NCI-H446 (cell line): ENCODE measurements at regions not wholly inside any gene's neighbourhood (a gene's known extent, or its start where the extent isn't known, plus 50 kb on each side); places are given as distances from the start of the nearest gene placed in this dataset.
"Not testable (repeated sequence)": the region's sequence is repeated elsewhere in the genome, so short reads cannot be mapped to it uniquely, and the experiment has no call there.

ENCODE experiments used
- DNase-seq, 2 experiments: peaks; one replicate each; lab custom pipeline; 2025; lab: John Stamatoyannopoulos, UW

DNA sequence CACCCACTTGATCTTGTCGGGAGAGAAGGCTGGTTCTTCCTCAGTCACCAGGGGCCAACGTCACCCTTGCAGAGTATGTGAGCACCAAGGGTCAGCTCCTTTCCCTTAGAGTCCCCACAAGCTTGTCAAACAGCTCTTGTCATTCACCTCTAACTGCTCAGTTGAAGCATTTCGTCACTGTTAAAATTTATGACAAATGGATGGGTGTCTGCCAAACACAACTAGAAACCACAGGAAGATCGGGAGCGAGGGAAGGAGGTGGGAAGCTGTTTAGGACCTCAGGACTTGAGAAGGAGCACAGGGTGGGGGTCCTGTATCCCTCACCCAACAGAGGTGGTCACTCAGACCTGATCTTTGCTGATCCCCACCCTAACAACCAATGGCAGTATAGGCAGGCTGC is 373.3 kb upstream of the IGFBP3 start:
- no peak for DNase-seq

DNA sequence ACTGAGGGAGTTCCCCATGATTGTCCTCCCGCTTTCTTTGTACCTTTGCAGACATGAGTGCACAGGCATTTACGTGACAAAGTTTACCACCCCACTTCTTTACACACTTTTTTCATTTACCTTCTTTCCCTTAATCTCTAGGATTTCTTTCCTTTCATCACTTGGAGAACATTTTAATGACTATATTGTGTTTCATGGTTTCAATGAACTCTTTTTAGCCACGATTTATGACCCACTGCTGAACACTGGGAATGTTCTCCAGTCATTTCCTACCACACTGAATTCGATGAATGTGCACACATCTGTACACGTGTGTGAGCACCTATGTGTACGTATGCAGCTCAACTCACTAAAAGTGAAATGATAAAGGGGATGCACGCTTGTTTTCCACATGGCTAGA is 371.7 kb upstream of the IGFBP3 start:
- no peak for DNase-seq

DNA sequence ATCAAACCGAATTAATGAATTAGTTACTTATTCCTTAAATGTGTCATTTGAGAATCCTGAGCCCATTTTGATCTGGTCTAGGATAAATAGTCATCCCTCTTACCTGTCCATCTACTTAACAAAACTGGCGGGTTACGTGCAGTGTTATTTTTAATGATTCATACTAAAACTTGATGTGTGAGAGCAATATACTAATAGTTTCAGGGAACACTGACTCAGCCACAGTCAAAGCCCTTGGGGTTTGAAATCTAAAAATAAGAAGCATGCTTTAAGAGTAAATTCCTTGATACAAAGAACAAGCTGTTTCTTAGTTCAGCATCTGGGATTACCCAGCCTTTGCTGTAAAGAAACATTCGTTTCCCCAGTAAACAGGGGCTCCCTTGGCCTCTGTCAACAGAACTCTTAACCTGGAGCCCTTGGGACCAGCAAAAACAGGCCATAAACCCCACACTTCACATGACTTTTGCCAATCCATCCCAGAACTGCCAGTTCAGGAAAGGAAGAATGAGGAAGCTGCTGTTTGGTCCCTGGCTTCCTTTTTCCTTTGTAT is 370.6 kb upstream of the IGFBP3 start:
- no peak for DNase-seq

DNA sequence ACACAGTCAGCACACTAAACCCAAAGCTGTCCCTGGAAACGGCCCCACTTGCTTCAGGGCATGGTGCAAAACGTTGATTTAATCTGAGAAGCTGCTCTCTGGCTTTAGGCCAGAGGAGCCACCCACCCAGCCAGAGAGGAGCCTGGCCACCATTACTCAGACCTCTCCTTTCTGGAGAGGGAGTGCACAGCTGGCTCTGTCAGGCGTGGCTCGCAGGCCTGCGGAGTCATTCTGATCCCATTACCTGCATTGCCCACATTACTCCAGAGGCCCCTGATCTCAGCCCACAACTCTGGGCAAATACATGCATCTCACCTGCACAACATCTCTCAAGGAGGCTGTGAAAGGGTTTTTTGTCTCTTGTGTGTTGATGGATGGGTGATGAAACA is 370.0 kb upstream of the IGFBP3 start:
- DNase-seq: peak in 1 of 2 experiments; percentile 6

DNA sequence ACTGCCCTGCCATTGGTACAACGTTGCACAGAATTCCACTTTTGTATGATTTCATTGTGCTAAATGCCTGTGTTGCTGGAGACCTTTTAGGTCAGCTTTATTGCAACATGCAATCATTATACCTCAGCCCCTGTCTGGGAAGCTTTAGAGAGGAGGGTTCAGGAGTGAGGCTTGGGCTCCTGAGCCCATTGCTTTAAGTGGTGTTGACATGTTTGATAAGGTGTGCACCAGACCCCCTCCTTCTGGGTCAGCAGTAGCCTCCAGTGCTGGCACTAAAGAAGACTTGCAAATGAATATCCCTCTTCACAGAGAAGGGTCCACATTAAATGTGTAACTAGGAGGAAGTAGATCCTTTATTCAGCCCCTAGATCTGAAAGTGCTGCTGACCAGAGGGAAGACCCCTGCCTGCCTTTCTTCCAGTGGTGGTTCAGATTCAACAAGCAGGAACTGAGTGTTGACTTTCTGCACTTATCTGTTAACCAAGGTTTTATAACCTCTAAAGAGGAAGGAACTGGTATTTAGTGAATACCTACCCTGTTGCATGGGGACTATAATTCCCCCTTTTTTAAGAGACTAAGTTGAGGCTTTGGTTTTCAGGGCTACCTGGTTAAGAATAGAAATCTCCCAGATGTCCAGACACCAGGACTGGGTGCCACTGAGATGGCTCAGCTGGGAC is 369.4 kb upstream of the IGFBP3 start:
- DNase-seq: no peak

DNA sequence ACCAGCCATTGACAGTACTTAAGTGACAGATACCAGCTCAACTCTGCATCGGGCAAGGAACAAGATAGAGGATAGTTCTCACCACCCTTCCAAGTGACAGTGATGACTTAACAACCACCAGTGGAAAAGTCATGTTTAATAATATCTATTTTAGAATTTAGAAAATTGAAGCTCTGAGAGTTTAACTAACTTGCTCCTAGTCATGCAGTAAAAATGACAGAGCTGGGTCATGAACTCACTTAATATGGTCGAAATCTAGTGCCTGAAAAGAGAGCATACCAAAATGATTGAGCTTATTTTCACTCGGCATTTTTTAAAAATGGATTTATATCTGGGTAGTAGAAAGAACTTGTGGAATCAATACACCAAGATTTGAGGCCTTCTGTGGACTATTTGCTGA is 367.8 kb upstream of the IGFBP3 start:
- DNase-seq: no peak

DNA sequence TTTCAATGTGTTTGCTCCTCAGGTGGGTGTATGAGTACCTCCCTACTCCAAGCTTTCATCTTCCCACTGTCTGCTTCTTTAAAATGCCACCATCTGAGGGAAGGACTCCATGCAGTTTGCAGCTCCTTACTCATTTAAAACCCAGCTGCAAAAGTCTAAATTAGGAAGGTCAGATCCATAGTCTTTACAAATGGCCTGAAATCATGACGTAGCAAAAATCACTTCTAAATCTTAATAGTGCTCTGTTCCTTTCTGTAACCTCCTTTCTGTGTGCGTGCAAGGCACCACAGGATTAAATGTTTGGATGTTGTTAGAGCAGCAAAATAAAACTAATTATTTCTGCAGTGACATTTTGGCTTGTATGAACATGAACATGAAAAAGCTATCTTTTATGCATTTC is 366.9 kb upstream of the IGFBP3 start:
- no peak for DNase-seq

DNA sequence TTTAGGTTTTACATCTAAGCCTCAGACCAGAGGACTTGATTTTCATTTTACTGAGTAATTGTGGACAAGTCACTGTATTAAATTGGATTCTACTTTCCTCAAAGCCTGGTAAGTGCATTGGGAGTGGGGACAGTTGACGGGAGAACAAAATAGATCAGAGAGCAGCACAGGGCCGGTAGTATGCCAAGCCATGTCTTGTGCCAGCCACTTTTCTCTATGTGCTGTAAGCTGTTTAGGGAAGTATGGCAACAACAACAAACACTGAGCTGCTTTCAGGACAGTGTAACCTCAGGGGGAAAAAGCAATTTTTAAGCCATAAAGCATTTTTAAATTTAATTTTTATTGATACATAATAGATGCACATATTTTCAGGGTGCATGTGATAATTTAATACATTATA is 365.9 kb upstream of the IGFBP3 start:
- no peak for DNase-seq

DNA sequence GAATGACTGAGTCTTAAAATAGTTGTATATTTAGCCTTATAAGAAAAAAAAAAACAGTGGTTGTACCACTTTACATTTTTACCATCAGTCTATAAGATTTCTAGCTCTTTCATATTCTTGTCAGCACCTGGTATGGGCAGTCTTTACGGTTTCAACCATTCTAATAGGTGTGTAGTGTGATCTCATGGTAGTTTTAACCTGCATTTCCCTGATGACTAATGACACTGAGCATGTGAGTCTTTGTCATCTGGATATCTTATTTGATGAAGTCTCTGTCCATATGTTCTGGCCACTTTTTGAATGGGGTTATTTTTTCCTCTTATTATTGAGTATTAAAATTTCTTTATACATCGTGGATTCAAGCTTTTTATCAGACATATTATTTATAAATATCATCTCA is 365.3 kb upstream of the IGFBP3 start:
- DNase-seq: no peak

DNA sequence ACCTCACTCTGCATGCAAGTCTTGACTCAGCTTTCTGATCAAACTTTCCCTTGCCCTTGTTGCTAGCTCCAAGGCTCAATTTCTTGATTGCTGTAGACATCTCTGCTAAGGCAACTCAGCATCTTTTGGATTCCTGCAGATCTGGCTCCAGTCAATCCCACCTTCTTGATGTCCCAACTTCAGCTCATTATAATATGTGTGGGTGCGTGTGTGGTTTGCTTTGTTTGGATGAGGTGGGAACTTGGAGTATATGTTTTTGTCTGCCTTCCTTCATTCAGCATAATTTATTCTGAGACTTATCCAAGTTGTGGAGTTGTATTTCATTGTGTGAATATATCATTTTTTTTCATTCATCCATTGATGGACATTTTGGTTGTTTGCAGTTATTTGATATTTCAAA is 364.8 kb upstream of the IGFBP3 start:
- no peak for DNase-seq

DNA sequence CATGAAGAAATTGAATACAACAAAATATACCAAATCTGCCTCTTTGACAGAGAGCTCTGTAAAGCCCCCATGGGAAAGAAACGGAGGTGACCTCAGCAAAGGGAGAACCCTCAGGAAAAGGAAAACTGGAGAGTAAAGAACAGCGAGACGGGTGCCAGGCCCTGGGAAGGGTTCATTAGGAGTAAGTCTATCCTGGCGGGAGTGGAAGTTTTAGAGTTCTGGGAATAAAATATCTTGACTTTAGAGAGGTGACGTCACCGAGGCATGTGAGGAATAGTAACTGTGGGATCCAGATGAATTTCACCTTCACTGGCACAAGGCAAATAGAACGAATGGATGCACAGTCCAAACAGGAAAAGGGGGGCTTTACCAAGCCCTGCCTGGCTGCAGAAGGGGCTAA is 362.8 kb upstream of the IGFBP3 start:
- DNase-seq: no peak

DNA sequence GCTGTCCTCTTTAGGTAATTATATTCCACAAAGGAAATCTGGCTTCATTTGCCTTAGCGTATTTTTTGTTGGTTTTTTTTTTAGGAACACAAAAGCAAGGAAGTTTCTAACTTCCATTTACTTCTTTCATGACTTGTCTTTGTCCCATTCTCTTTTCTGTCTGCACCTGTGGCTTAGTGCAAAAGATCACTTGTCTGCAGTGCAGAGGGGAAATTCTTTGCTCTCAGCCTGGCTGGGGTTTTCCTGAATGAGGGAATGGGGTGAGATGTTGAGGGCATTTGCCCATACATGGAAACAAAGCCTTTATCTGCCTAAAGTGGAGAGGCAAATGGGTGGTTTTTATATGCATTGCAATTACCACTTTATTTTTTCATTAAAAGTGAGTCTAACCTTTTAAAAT is 361.1 kb upstream of the IGFBP3 start:
- DNase-seq: no peak

DNA sequence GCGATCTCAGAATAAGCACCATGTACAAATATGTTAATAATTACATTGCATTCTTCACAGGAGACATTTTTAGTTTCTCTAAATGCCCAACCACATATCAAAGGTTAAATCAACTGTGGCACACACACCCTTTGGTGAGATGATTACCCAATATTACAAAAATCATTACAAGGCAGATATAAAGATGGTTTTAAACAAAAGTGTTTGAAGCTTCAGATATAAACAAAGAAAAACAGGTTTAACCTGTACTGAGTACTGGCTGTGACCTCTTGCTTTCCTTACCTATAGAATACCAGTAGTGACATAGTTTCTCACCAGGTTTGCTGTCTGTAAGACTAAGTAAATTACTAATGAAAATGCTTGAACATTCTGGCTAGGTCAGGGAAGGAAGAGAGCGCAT is 360.0 kb upstream of the IGFBP3 start:
- no peak for DNase-seq

DNA sequence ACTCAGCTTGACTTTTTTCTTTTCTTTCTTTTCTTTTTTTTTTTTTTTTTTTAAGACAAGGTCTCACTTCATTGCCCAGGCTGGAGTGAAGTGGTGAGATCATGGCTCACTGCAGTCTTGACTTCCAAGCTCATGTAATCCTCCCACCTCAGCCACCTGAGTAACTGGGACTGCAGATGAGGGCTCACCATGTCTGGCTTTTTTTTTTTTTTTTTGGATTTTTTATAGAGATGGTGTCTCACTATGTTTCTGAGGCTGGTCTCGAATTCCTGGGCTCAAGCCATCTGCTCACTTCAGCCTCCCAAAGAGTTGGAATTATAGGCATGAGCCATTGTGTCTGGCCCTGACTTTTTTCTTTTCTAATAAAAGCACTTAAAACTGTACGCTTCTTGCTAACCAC is 358.2 kb upstream of the IGFBP3 start:
- no peak for DNase-seq

DNA sequence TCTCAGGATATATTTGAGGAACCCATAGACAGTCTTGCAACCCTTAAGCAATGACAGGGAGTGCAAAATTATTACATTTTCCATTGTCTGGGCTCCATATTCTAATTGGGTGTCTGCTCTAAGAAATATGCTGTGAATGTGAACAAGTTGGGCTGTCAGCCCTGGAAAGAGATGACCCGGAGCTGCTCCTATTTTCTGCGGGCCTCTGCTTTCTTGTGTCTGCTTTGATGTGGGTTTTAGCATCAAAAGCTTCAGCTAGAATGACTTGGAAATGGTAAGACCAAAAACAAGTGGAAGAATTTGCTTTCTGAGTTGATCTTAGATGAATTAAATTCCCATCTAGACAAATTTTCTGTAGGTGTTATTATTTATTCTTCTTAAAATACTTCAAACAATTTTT is 343.6 kb upstream of the IGFBP3 start:
- DNase-seq: no peak

DNA sequence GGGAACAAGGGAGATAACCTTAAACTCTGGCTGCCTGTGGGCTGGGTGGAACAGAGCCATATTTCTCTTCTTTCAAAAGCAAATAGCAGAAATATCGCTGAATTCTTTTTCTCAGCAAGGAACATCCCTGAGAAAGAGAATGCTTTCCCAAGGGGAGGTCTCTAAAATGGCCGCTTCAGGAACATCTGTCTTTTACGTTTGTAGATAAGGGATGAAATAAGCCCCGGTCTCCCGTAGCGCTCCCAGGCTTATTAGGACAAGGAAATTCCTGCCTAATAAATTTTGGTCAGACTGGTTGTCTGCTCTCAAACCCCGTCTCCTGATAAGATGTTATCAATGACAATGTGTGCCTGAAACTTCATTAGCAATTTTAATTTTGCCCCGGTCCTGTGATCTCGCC is 340.6 kb upstream of the IGFBP3 start:
- not testable (repeated sequence) for DNase-seq

DNA sequence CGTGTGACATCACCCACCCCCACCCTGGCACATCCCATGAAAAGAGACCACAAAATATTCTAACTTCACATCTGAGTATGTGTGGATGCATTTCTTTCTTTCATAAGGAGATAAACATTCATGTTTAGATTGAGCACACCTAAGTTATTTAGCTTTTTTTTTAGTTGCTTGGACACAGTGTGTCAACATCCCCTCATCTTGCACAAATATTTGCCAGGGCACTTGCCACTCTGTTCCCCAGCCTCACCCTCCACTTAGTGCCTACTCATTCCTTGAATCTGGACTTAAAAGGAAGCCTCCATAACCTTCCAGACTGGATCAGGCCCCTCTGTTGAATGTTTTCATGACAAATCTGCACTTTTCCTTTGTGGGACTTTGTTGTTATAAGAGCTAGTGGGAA is 338.9 kb upstream of the IGFBP3 start:
- no peak for DNase-seq

DNA sequence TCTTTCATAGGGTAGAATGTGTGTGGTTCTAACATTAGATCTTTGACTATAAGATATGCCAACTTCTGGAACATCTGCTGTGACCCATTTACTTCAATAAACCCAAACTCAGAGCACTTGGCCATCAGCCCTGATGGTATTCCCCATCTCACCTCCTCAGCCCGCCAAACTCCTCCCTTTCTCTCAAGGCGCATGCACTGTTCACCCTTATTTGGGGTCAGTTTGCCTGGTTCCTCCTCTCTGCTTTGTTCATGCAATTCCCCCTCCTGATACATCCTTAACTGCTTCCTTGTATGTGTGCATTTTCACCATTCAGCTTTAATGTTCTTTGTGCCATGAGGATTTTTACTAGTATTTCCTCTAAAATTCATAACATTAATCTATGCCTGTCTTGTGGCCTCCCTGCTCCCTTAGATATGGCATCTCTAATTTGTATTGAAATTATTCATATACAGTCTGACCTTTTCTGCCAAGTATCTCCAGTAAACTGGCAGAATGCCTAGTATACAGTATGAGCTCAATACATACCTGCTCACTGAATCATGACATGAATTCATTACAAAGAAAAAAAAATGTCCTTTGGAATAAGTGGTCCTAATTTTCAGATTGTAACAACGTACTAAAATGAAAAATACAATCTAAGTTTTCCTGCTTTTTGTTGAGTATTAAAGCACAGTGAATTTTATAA is 336.8 kb upstream of the IGFBP3 start:
- DNase-seq: peak; percentile 54 to 89

DNA sequence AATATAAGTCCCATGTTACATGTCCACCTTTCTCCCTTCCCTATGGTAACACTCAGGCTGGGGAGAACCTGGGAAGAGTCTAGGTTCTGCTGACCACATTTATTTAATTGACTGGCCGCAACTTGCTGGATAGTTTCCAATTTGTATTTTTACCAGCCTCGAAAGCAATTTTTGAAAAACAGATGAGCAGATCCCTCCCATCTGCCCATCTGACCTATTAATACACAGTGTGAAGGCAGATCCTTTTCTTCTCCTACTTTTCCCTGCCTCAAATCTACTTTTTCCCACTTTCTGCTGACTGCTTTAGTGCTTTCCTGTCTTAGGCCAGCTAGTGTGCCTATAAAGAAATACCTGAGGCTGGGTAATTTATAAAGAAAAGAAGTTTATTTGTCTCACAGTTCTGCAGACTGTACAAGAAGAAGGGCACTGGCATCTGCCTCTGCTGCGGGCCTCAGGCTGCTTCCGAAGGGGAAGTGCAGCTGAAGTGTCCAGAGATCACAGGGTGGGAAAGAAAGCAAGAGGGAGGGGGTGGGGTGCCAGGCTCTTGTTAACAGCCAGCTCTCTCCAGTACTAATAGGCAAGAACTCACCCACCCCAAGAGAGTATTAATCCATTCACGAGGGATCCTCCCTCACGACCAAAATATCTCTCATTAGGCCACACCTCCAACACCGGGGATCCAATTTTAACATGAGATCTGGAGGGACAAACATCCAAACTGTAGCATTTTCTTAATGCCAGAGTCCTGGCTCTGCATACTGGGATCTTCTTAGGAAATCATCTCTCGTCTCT is 336.0 kb upstream of the IGFBP3 start:
- DNase-seq: peak in 1 of 2 experiments; percentile 32

DNA sequence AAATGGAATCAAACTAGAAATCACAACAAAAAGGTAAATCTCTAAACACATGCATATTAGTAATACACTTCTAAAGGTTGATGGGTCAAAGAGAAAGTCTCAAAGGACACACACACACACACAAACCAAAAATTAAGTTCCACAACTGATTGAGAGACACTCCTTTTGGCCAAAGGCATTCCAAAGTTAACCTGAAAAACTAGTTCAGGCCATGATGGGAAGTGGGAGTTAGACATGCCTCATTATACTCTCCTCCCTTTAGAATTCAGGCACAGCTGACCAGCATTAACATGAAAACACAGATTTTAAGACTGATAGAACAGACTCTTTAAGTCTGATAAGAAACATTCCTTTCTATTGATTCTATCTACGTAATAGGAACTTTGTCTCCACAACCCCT is 332.4 kb upstream of the IGFBP3 start:
- no peak for DNase-seq

DNA sequence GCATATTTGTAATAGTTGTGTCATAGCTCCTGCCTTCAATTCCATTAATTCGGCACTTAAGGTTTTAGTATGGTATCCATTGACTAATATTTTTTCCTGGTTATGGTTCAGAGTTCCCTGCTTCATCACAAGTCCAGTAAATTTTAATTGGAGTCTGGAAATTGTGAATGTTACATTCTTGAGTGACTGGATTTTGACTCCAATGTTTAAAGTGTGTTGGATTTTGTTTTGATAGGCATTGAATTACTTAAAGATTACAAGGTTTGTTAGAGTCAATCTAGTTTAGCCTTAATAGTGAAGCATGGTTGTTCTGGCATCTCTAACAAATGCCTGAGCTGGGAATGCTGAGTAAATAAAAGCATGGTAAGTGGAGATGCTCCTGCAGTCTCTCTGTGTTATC is 326.6 kb upstream of the IGFBP3 start:
- no peak for DNase-seq

DNA sequence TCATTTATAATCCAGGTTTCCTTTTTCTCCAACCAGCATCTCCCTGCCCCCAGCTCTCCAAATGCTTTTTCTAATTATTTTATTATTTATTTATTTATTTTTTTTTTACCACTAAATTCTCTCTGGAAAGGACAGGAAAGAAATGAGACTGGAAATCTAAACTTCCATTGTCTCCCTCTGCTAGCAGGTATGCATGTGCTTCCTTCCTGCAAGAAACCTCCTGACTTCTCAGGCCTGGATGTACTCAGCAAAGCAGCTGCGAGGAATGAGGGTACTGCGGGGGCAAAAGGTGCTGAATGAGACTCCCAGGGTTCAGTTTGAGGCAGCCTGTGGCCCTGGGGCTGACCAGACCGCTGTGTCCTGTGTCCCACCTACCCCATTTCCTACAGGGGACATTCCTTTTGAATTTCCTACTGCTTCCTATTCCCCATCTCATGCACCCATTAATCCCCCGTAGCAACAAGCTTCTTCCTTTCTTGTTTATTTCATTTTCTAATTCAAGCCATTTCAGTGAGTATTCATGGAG is 324.6 kb upstream of the IGFBP3 start:
- DNase-seq: no peak

DNA sequence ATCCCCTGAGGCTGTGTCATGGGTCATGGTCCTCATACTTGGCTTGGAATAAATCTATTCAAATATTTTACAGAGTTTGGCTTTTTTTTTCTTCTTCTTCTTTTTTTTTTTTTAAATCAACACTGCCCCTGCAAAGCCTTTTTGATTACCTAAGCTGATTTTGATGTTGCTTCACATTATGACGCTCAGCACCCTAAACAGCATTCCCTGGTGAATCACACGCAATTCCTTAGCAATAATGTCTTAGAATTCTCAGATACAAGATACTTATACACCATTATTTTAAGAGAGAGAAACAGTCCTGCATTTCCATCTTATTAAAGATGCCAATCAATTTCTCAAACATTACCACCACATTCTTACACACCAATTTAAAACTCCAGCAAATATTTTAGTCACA is 323.7 kb upstream of the IGFBP3 start:
- no peak for DNase-seq
